T-helper 2 cell treated with Interferon-gamma antibody and Interleukin-4, amounts not matched to agents 100 ng/mL and 5 ng/mL, for 36 hours (primary cell): ENCODE measurements at regions not wholly inside any gene's neighbourhood (a gene's known extent, or its start where the extent isn't known, plus 50 kb on each side); places are given as distances from the start of the nearest gene placed in this dataset.
"Not testable (repeated sequence)": the region's sequence is repeated elsewhere in the genome, so short reads cannot be mapped to it uniquely, and the experiment has no call there.

Experiments
- intact Hi-C: fragments of 100-400 bp; cut with micrococcal nuclease; formaldehyde crosslinking; loops from one replicate; pipeline ENCODE4 v1.15.1; 2023

- intact Hi-C loops: no loop called here
These were observed 314.2 kb downstream of the PID1 start for GRCh38 chr2:228956701-228957474.

- intact Hi-C loops: no loop called here
These were observed 321.3 kb downstream of the PID1 start for GRCh38 chr2:228949831-228950230.

- intact Hi-C loops: no loop called here
These were observed 325.4 kb downstream of the PID1 start for GRCh38 chr2:228945710-228946109.

- intact Hi-C loops: no loop called here
These were observed 328.2 kb downstream of the PID1 start for GRCh38 chr2:228942856-228943255.

- intact Hi-C loops: no loop called here
These were observed 332.5 kb downstream of the PID1 start for GRCh38 chr2:228938629-228939028.

GRCh38 chr2:228927028-228928010 lies 343.8 kb downstream of the PID1 start:
- intact Hi-C loops: no loop called here

GRCh38 chr2:228919808-228920207 lies 351.3 kb downstream of the PID1 start:
- intact Hi-C loops: no loop called here

GRCh38 chr2:228917220-228917619 lies 353.9 kb downstream of the PID1 start:
- intact Hi-C loops: no loop called here

- intact Hi-C loops: no loop called here
These were observed 354.5 kb downstream of the PID1 start for GRCh38 chr2:228916416-228917090.

- intact Hi-C loops: no loop called here
These were observed 357.9 kb downstream of the PID1 start for GRCh38 chr2:228913176-228913575.

- intact Hi-C loops: not testable (repeated sequence)
These were observed 360.2 kb downstream of the PID1 start for GRCh38 chr2:228910872-228911271.

- intact Hi-C loops: no loop called here
These were observed 368.9 kb downstream of the PID1 start for GRCh38 chr2:228902176-228902575.

GRCh38 chr2:228901531-228901930 lies 369.6 kb downstream of the PID1 start:
- intact Hi-C loops: no loop called here

GRCh38 chr2:228878138-228878537 lies 392.9 kb downstream of the PID1 start:
- intact Hi-C loops: no loop called here

GRCh38 chr2:228876276-228876675 lies 394.8 kb downstream of the PID1 start:
- intact Hi-C loops: no loop called here

- intact Hi-C loops: no loop called here
These were observed 395.8 kb downstream of the PID1 start for GRCh38 chr2:228875152-228875900.

GRCh38 chr2:228871012-228871411 lies 400.1 kb downstream of the PID1 start:
- intact Hi-C loops: no loop called here

GRCh38 chr2:228869636-228870264 lies 401.3 kb downstream of the PID1 start:
- intact Hi-C loops: no loop called here

- intact Hi-C loops: no loop called here
These were observed 403.7 kb downstream of the PID1 start for GRCh38 chr2:228867406-228867805.

- intact Hi-C loops: no loop called here
These were observed 404.3 kb downstream of the PID1 start for GRCh38 chr2:228866781-228867180.

- intact Hi-C loops: no loop called here
These were observed 405.0 kb downstream of the PID1 start for GRCh38 chr2:228866044-228866443.
